ENCODE measurements at regions not wholly inside any gene's neighbourhood (a gene's known extent, or its start where the extent isn't known, plus 50 kb on each side); places are given as distances from the start of the nearest gene placed in this dataset.

GRCh38 chr14:87067591-87067990, 925.4 kb downstream of the GALC start:
- Mint-ChIP-seq H3K4me1 (no peaks in the 10 kb centered on the region; the same call in 2 of the 3 replicates), H3K27ac (no peak overlapping the region), H3K9me3 (no peaks in the 10 kb centered on the region), H3K36me3 (ENCODE audit: low read depth) (no peaks in the 10 kb centered on the region), H3K27me3 (ENCODE audit: insufficient read depth, low read depth, poor library complexity) (peaks cover 1% of the 10 kb centered on the region), H3K4me3 (no peak overlapping the region)
- no peaks in the 10 kb centered on the region for H3K36me3 ChIP-seq (ENCODE audit: insufficient read depth)
- no peak overlapping the region for H3K4me2 ChIP-seq
- H3K9me2 ChIP-seq (ENCODE audit: insufficient read depth) = peaks cover 5% of the 10 kb centered on the region; the same call in 1 of the 2 replicates
- DNase-seq (ENCODE audit: low spot score) (no peak), ATAC-seq (no peak)
- no peaks in the 10 kb centered on the region for H3F3A ChIP-seq (replicated peaks; ENCODE audit: low read depth)
- no peaks in the 10 kb centered on the region for H3K4me1 ChIP-seq (ENCODE audit: insufficient read depth)
- TF ChIP-seq ZNF331 (CRISPR knock-in tag; IDR thresholded peaks at IDR 0.05; ENCODE audit: low read depth) = no peak
- no peak for TF ChIP-seq EZH2 (IDR thresholded peaks at IDR 0.05; ENCODE audit: low read depth, unreplicated experiment)
- TF ChIP-seq CREB1 (CRISPR knock-in tag; IDR thresholded peaks at IDR 0.05; ENCODE audit: low read depth) = no peak
- no peak for TF ChIP-seq JUNB (IDR thresholded peaks at IDR 0.05; ENCODE audit: unreplicated experiment)
- no peak for TF ChIP-seq NANOG (IDR thresholded peaks at IDR 0.05; ENCODE audit: borderline replicate concordance)
- TF ChIP-seq ZNF114 (CRISPR knock-in tag; IDR thresholded peaks at IDR 0.05) = no peak
- H3K79me2 ChIP-seq (replicated peaks; ENCODE audit: insufficient read depth) = no peaks in the 10 kb centered on the region
- H3K27ac ChIP-seq (ENCODE audit: low read depth) = no peak overlapping the region
- H3K4me3 ChIP-seq = no peak overlapping the region
- H4K20me1 ChIP-seq (replicated peaks; ENCODE audit: insufficient read depth) = no peaks in the 10 kb centered on the region
- H3K27me3 ChIP-seq (ENCODE audit: insufficient read depth) = no peaks in the 10 kb centered on the region
- no peak overlapping the region for H2AFZ ChIP-seq

DNA sequence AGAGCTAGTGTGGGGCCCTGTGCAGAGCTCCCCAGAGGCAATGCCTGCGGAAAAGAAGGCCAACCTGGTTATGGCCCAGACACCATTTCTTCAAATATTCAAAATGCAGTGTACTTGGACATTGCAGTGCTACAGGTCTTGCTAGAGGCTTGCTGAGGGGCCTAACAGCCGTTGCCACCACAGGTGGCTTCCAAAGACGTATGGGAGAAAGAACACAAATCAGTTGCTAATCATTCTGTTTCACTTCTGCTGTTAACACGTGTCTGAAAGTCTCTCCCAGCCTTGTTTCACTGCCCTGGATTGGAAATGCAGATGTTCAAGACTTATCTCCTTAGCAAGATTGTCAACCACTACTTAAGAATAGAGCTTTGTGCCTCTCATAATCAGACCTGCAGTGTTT, 925.9 kb downstream of the GALC start:
- no peaks in the 10 kb centered on the region; the same call in 2 of the 3 replicates for H3K4me1 Mint-ChIP-seq
- peaks cover 5% of the 10 kb centered on the region; the same call in 1 of the 2 replicates for H3K9me2 ChIP-seq (ENCODE audit: insufficient read depth)
- no peak overlapping the region for H3K4me2 ChIP-seq
- no peaks in the 10 kb centered on the region for H3K79me2 ChIP-seq (replicated peaks; ENCODE audit: insufficient read depth)
- no peaks in the 10 kb centered on the region for H3F3A ChIP-seq (replicated peaks; ENCODE audit: low read depth)
- no peaks in the 10 kb centered on the region for H3K36me3 ChIP-seq (ENCODE audit: insufficient read depth)
- no peak overlapping the region for H2AFZ ChIP-seq
- H3K9me3 Mint-ChIP-seq = no peaks in the 10 kb centered on the region
- no peak for DNase-seq (ENCODE audit: low spot score)
- H3K4me1 ChIP-seq (ENCODE audit: insufficient read depth) = no peaks in the 10 kb centered on the region
- H3K4me3 ChIP-seq = no peak overlapping the region
- ATAC-seq = no peak
- no peaks in the 10 kb centered on the region for H3K27me3 ChIP-seq (ENCODE audit: insufficient read depth)
- no peak overlapping the region for H3K4me3 Mint-ChIP-seq
- H3K27ac ChIP-seq (ENCODE audit: low read depth) = no peak overlapping the region
- H3K27ac Mint-ChIP-seq = no peak overlapping the region
- no peaks in the 10 kb centered on the region for H4K20me1 ChIP-seq (replicated peaks; ENCODE audit: insufficient read depth)
- no peaks in the 10 kb centered on the region for H3K36me3 Mint-ChIP-seq (ENCODE audit: low read depth)
- peaks cover 1% of the 10 kb centered on the region for H3K27me3 Mint-ChIP-seq (ENCODE audit: insufficient read depth, low read depth, poor library complexity)
- TF ChIP-seq, protein P1, sequence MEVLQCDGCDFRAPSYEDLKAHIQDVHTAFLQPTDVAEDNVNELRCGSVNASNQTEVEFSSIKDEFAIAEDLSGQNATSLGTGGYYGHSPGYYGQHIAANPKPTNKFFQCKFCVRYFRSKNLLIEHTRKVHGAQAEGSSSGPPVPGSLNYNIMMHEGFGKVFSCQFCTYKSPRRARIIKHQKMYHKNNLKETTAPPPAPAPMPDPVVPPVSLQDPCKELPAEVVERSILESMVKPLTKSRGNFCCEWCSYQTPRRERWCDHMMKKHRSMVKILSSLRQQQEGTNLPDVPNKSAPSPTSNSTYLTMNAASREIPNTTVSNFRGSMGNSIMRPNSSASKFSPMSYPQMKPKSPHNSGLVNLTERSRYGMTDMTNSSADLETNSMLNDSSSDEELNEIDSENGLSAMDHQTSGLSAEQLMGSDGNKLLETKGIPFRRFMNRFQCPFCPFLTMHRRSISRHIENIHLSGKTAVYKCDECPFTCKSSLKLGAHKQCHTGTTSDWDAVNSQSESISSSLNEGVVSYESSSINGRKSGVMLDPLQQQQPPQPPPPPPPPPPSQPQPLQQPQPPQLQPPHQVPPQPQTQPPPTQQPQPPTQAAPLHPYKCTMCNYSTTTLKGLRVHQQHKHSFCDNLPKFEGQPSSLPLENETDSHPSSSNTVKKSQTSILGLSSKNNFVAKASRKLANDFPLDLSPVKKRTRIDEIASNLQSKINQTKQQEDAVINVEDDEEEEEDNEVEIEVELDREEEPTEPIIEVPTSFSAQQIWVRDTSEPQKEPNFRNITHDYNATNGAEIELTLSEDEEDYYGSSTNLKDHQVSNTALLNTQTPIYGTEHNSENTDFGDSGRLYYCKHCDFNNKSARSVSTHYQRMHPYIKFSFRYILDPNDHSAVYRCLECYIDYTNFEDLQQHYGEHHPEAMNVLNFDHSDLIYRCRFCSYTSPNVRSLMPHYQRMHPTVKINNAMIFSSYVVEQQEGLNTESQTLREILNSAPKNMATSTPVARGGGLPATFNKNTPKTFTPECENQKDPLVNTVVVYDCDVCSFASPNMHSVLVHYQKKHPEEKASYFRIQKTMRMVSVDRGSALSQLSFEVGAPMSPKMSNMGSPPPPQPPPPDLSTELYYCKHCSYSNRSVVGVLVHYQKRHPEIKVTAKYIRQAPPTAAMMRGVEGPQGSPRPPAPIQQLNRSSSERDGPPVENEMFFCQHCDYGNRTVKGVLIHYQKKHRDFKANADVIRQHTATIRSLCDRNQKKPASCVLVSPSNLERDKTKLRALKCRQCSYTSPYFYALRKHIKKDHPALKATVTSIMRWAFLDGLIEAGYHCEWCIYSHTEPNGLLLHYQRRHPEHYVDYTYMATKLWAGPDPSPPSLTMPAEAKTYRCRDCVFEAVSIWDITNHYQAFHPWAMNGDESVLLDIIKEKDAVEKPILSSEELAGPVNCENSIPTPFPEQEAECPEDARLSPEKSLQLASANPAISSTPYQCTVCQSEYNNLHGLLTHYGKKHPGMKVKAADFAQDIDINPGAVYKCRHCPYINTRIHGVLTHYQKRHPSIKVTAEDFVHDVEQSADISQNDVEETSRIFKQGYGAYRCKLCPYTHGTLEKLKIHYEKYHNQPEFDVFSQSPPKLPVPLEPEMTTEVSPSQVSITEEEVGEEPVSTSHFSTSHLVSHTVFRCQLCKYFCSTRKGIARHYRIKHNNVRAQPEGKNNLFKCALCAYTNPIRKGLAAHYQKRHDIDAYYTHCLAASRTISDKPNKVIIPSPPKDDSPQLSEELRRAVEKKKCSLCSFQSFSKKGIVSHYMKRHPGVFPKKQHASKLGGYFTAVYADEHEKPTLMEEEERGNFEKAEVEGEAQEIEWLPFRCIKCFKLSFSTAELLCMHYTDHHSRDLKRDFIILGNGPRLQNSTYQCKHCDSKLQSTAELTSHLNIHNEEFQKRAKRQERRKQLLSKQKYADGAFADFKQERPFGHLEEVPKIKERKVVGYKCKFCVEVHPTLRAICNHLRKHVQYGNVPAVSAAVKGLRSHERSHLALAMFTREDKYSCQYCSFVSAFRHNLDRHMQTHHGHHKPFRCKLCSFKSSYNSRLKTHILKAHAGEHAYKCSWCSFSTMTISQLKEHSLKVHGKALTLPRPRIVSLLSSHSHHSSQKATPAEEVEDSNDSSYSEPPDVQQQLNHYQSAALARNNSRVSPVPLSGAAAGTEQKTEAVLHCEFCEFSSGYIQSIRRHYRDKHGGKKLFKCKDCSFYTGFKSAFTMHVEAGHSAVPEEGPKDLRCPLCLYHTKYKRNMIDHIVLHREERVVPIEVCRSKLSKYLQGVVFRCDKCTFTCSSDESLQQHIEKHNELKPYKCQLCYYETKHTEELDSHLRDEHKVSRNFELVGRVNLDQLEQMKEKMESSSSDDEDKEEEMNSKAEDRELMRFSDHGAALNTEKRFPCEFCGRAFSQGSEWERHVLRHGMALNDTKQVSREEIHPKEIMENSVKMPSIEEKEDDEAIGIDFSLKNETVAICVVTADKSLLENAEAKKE (CRISPR knock-in tag; IDR thresholded peaks at IDR 0.05) = no peak
- no peak for TF ChIP-seq POLR2AphosphoS5 (IDR thresholded peaks at IDR 0.05; ENCODE audit: low read depth)
- TF ChIP-seq CREB1 (CRISPR knock-in tag; IDR thresholded peaks at IDR 0.05; ENCODE audit: low read depth) = no peak
- no peak for TF ChIP-seq ZNF331 (CRISPR knock-in tag; IDR thresholded peaks at IDR 0.05; ENCODE audit: low read depth)
- no peak for TF ChIP-seq EZH2phosphoT487 (IDR thresholded peaks at IDR 0.05; ENCODE audit: unreplicated experiment)
- no peak for TF ChIP-seq EZH2 (IDR thresholded peaks at IDR 0.05; ENCODE audit: low read depth, unreplicated experiment)
- TF ChIP-seq JUNB (IDR thresholded peaks at IDR 0.05; ENCODE audit: unreplicated experiment) = no peak
- no peak for TF ChIP-seq ZNF114 (CRISPR knock-in tag; IDR thresholded peaks at IDR 0.05)
- no peak for TF ChIP-seq STAT1 (IDR thresholded peaks at IDR 0.05; ENCODE audit: unreplicated experiment)
- TF ChIP-seq, protein P2, sequence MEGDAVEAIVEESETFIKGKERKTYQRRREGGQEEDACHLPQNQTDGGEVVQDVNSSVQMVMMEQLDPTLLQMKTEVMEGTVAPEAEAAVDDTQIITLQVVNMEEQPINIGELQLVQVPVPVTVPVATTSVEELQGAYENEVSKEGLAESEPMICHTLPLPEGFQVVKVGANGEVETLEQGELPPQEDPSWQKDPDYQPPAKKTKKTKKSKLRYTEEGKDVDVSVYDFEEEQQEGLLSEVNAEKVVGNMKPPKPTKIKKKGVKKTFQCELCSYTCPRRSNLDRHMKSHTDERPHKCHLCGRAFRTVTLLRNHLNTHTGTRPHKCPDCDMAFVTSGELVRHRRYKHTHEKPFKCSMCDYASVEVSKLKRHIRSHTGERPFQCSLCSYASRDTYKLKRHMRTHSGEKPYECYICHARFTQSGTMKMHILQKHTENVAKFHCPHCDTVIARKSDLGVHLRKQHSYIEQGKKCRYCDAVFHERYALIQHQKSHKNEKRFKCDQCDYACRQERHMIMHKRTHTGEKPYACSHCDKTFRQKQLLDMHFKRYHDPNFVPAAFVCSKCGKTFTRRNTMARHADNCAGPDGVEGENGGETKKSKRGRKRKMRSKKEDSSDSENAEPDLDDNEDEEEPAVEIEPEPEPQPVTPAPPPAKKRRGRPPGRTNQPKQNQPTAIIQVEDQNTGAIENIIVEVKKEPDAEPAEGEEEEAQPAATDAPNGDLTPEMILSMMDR (conservative IDR thresholded peaks at IDR 0.05; ENCODE audit: low read depth in 2 of 2) = no peak
- TF ChIP-seq NANOG (IDR thresholded peaks at IDR 0.05; ENCODE audit: borderline replicate concordance) = no peak

All from GM23338 (cell line).